ENCODE measurements at regions not wholly inside any gene's neighbourhood (a gene's known extent, or its start where the extent isn't known, plus 50 kb on each side); places are given as distances from the start of the nearest gene placed in this dataset.

DNA sequence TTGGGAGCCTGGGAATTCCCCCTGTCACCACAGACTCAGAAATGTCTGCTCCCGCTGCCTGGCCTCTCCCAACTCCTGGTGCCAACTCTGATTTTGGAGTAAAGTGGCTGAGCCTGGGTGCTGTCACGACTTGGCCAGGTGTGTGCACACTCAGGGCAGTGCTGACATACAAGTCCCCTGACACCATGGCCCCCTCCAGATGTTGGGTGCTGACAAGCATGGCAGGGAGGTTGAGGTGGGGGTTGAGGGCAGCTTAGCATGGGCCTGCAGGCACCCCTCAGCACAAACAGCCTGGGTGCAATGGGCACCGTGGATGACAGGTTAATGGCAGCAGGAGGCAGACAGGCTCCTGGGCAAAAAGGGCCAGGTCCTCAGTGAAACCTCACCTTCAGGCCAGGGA lies 511.2 kb downstream of the SQOR start:
- no peak for TF ChIP-seq CTCF (IDR thresholded peaks at IDR 0.05)
- TF ChIP-seq ZFX (IDR thresholded peaks at IDR 0.05; ENCODE audit: borderline replicate concordance): no peak
